Trophoblast cell (in vitro differentiated cells and primary cell): ENCODE measurements at regions not wholly inside any gene's neighbourhood (a gene's known extent, or its start where the extent isn't known, plus 50 kb on each side); places are given as distances from the start of the nearest gene placed in this dataset.

ENCODE experiments used
- DNase-seq, 2 donors: peaks; one replicate each; pipeline ENCODE4 v3.0.0-alpha.2; 2016
- H2AFZ ChIP-seq: 2 replicates; pipeline ENCODE4 v1.6.1; 2013; ENCODE audit warnings: low read length, moderate library complexity, mild to moderate bottlenecking; ENCODE audit not compliant: insufficient read depth, poor library complexity
- H2AK5ac ChIP-seq: 2 replicates; pipeline ENCODE4 v1.6.1; 2013; ENCODE audit warnings: mild to moderate bottlenecking, low read length
- H2BK120ac ChIP-seq: 2 replicates; pipeline ENCODE4 v1.6.1; 2013; ENCODE audit warnings: low read length, mild to moderate bottlenecking, moderate library complexity; ENCODE audit not compliant: insufficient read depth, poor library complexity
- H2BK12ac ChIP-seq: 2 replicates; pipeline ENCODE4 v1.6.1; 2013; ENCODE audit warnings: mild to moderate bottlenecking, low read length, moderate library complexity
- H2BK5ac ChIP-seq: 2 replicates; pipeline ENCODE4 v1.6.1; 2013; ENCODE audit warnings: low read length, low read depth, moderate library complexity, mild to moderate bottlenecking; ENCODE audit not compliant: poor library complexity
- H3K14ac ChIP-seq: 2 replicates; pipeline ENCODE4 v1.6.1; 2013; ENCODE audit warnings: mild to moderate bottlenecking, low read length
- H3K18ac ChIP-seq: 2 replicates; pipeline ENCODE4 v1.6.1; 2013; ENCODE audit warnings: mild to moderate bottlenecking, low read length
- H3K23ac ChIP-seq: 2 replicates; pipeline ENCODE4 v1.6.1; 2013; ENCODE audit warnings: low read length
- H3K27ac ChIP-seq: 2 replicates; pipeline ENCODE4 v1.5.1; 2013; ENCODE audit warnings: low read depth, mild to moderate bottlenecking, inconsistent platforms, low read length, moderate library complexity
- H3K27me3 ChIP-seq: 2 replicates; pipeline ENCODE4 v1.6.1; 2013; ENCODE audit warnings: inconsistent platforms, mild to moderate bottlenecking, low read length, moderate library complexity; ENCODE audit not compliant: insufficient read depth
- H3K36me3 ChIP-seq, 2 experiments: 1 replicate in 1 of 2; 2 replicates in 1 of 2; pipeline ENCODE4 v1.6.1; 2013; ENCODE audit warnings: low read length in 2 of 2, mild to moderate bottlenecking in 2 of 2, moderate library complexity in 1 of 2; ENCODE audit not compliant: insufficient read depth in 2 of 2, control insufficient read depth in 1 of 2
- H3K4ac ChIP-seq: 2 replicates; pipeline ENCODE4 v1.6.1; 2013; ENCODE audit warnings: low read depth, mild to moderate bottlenecking, low read length, moderate library complexity
- H3K4me1 ChIP-seq, 2 experiments: 1 replicate in 1 of 2; 2 replicates in 1 of 2; pipeline ENCODE4 v1.6.1; 2013; ENCODE audit warnings: low read length in 2 of 2, mild to moderate bottlenecking in 2 of 2, moderate library complexity in 1 of 2; ENCODE audit not compliant: insufficient read depth in 2 of 2, control insufficient read depth in 1 of 2
- H3K4me2 ChIP-seq: 2 replicates; pipeline ENCODE4 v1.6.1; 2013; ENCODE audit warnings: inconsistent platforms, mild to moderate bottlenecking, low read length, moderate library complexity
- H3K4me3 ChIP-seq: 2 replicates; pipeline ENCODE4 v1.5.1; 2013; ENCODE audit warnings: mild to moderate bottlenecking, low read depth, low read length, inconsistent platforms
- H3K79me1 ChIP-seq: one replicate; pipeline ENCODE4 v1.6.1; 2013; ENCODE audit warnings: low read length
- H3K79me2 ChIP-seq: 2 replicates; pipeline ENCODE4 v1.6.1; 2013; ENCODE audit warnings: low read length, mild to moderate bottlenecking; ENCODE audit not compliant: control insufficient read depth, insufficient read depth, poor library complexity
- H3K9ac ChIP-seq: 2 replicates; pipeline ENCODE4 v1.6.1; 2013; ENCODE audit warnings: mild to moderate bottlenecking, low read length
- H3K9me3 ChIP-seq: 2 replicates; pipeline ENCODE4 v1.6.1; 2013; ENCODE audit warnings: low read depth, mild to moderate bottlenecking, control low read depth, inconsistent platforms, low read length; ENCODE audit not compliant: insufficient read depth
- H4K12ac ChIP-seq: 2 replicates; pipeline ENCODE4 v1.6.1; 2013; ENCODE audit warnings: low read depth, mild to moderate bottlenecking, low read length, moderate library complexity
- H4K8ac ChIP-seq: 2 replicates; pipeline ENCODE4 v1.6.1; 2013; ENCODE audit warnings: low read depth, mild to moderate bottlenecking, low read length, moderate library complexity
- H4K91ac ChIP-seq: one replicate; pipeline ENCODE4 v1.6.1; 2013; ENCODE audit warnings: low read depth, mild to moderate bottlenecking, low read length, moderate library complexity
- WGBS: extraction: QIAGEN DNeasy Blood & Tissue Kit; methylation state at CpG from one replicate; pipeline ENCODE4 v1.1.7; 2013; ENCODE audit warnings: missing lambda C conversion rate; ENCODE audit not compliant: insufficient read length, insufficient coverage; ENCODE audit errors: extremely low coverage; 5-methylcytosine and 5-hydroxymethylcytosine counted together

GRCh38 chr4:155523358-155523757 lies 143.3 kb upstream of the GUCY1A1 start:
- H4K8ac ChIP-seq: no peak overlapping the region
- no peak overlapping the region for H3K14ac ChIP-seq
- no peak overlapping the region for H4K91ac ChIP-seq

GRCh38 chr4:155522201-155522600 lies 144.4 kb upstream of the GUCY1A1 start:
- WGBS: no CpG with 5 or more reads among the region's 2 CpGs

More at GRCh38 chr4:155523358-155523757, 143.3 kb upstream of the GUCY1A1 start:
- no peaks in the 10 kb centered on the region for H3K79me2 ChIP-seq
- H3K4me2 ChIP-seq: no peak overlapping the region
- H3K23ac ChIP-seq: no peak overlapping the region
- no peak overlapping the region for H3K27ac ChIP-seq
- no peak overlapping the region for H2BK120ac ChIP-seq
- no peak overlapping the region for H3K9ac ChIP-seq
- H3K79me1 ChIP-seq: no peaks in the 10 kb centered on the region
- H3K9me3 ChIP-seq: no peaks in the 10 kb centered on the region
- H2BK5ac ChIP-seq: no peak overlapping the region
- no peak overlapping the region for H3K18ac ChIP-seq
- no peaks in the 10 kb centered on the region for H3K36me3 ChIP-seq
- no peak overlapping the region for H3K4ac ChIP-seq
- no peak overlapping the region for H2AFZ ChIP-seq
- no peaks in the 10 kb centered on the region for H3K4me1 ChIP-seq
- H2AK5ac ChIP-seq: no peak overlapping the region
- no CpG with 5 or more reads among the region's 2 CpGs for WGBS
- H4K12ac ChIP-seq: no peak overlapping the region
- no peak overlapping the region for H3K4me3 ChIP-seq
- no peak overlapping the region for H2BK12ac ChIP-seq
- no peaks in the 10 kb centered on the region for H3K27me3 ChIP-seq
- DNase-seq: no peak

GRCh38 chr4:155521382-155521781 lies 144.6 kb upstream of the MAP9 start:
- Histone ChIP-seq H4K12ac (no peak overlapping the region), H3K79me2 (no peaks in the 10 kb centered on the region), H3K4ac (no peak overlapping the region), H3K4me3 (no peak overlapping the region), H3K4me1 (no peaks in the 10 kb centered on the region), H4K91ac (no peak overlapping the region), H3K36me3 (no peaks in the 10 kb centered on the region), H2AFZ (no peak overlapping the region), H2BK5ac (no peak overlapping the region), H3K27me3 (no peaks in the 10 kb centered on the region), H3K79me1 (no peaks in the 10 kb centered on the region), H3K14ac (no peak overlapping the region), H2BK12ac (no peak overlapping the region), H3K23ac (no peak overlapping the region), H3K9me3 (no peaks in the 10 kb centered on the region), H3K18ac (no peak overlapping the region), H3K9ac (no peak overlapping the region), H2BK120ac (no peak overlapping the region), H2AK5ac (no peak overlapping the region), H3K27ac (no peak overlapping the region), H4K8ac (no peak overlapping the region), H3K4me2 (no peak overlapping the region)
- no peak for DNase-seq
- WGBS: no CpG with 5 or more reads among the region's 7 CpGs

More at GRCh38 chr4:155522201-155522600, 144.4 kb upstream of the GUCY1A1 start:
- Histone ChIP-seq H2AFZ (no peak overlapping the region), H3K23ac (no peak overlapping the region), H3K79me2 (no peaks in the 10 kb centered on the region), H3K27ac (no peak overlapping the region), H3K18ac (no peak overlapping the region), H3K9me3 (no peaks in the 10 kb centered on the region), H4K91ac (no peak overlapping the region), H3K4ac (no peak overlapping the region), H3K4me2 (no peak overlapping the region), H3K27me3 (no peaks in the 10 kb centered on the region), H3K9ac (no peak overlapping the region), H3K79me1 (no peaks in the 10 kb centered on the region), H4K12ac (no peak overlapping the region), H2AK5ac (no peak overlapping the region), H2BK12ac (no peak overlapping the region), H3K36me3 (no peaks in the 10 kb centered on the region), H3K4me1 (no peaks in the 10 kb centered on the region), H2BK120ac (no peak overlapping the region), H2BK5ac (no peak overlapping the region), H4K8ac (no peak overlapping the region), H3K4me3 (no peak overlapping the region), H3K14ac (no peak overlapping the region)
- no peak for DNase-seq

GRCh38 chr4:155515444-155516075 lies 138.8 kb upstream of the MAP9 start:
- H3K27me3 ChIP-seq: no peaks in the 10 kb centered on the region
- no peak overlapping the region for H2BK120ac ChIP-seq
- H3K9ac ChIP-seq: no peak overlapping the region
- H3K14ac ChIP-seq: no peak overlapping the region
- no peaks in the 10 kb centered on the region for H3K36me3 ChIP-seq
- no peak overlapping the region for H2AFZ ChIP-seq
- no peak overlapping the region for H2BK12ac ChIP-seq
- H3K18ac ChIP-seq: no peak overlapping the region
- no peak overlapping the region for H3K4me3 ChIP-seq
- H4K8ac ChIP-seq: no peak overlapping the region
- no CpG with 5 or more reads among the region's 3 CpGs for WGBS
- H3K4ac ChIP-seq: no peak overlapping the region
- H3K79me1 ChIP-seq: no peaks in the 10 kb centered on the region
- no peak overlapping the region for H2AK5ac ChIP-seq
- no peaks in the 10 kb centered on the region for H3K9me3 ChIP-seq
- H3K79me2 ChIP-seq: no peaks in the 10 kb centered on the region
- no peak overlapping the region for H3K27ac ChIP-seq
- H3K23ac ChIP-seq: no peak overlapping the region
- no peak for DNase-seq
- no peak overlapping the region for H2BK5ac ChIP-seq
- no peak overlapping the region for H4K12ac ChIP-seq
- no peak overlapping the region for H3K4me2 ChIP-seq
- no peak overlapping the region for H4K91ac ChIP-seq
- no peaks in the 10 kb centered on the region for H3K4me1 ChIP-seq
